ENCODE measurements at regions not wholly inside any gene's neighbourhood (a gene's known extent, or its start where the extent isn't known, plus 50 kb on each side); places are given as distances from the start of the nearest gene placed in this dataset.
A peak's percentile ranks its signal among the peaks of the same experiment; 100 is the strongest.
"Not testable (repeated sequence)": the region's sequence is repeated elsewhere in the genome, so short reads cannot be mapped to it uniquely, and the experiment has no call there.

DNA sequence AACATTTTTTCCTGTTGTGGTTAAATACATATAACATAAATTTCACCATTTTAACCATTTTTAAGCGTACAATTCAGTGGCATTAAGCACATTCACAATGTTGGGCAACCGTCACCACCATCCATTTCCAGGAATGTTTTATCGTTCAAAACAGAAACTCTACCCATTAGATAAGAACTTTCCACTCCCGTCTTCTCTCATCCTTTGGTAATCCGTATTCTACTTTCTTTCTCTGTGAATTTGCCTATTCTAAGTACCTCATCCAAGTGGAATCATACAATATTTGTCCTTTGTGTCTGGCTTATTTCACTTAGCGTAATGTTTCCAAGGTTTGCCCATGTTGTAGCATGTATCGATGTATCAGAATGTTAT is 336.0 kb downstream of the RRAGC start:
- TF ChIP-seq ZNF274 (IDR thresholded peaks at IDR 0.05; ENCODE audit: low read depth, low read length) = no peak
- H3K4me3 ChIP-seq (ENCODE audit: low read length) = no peak overlapping the region

DNA sequence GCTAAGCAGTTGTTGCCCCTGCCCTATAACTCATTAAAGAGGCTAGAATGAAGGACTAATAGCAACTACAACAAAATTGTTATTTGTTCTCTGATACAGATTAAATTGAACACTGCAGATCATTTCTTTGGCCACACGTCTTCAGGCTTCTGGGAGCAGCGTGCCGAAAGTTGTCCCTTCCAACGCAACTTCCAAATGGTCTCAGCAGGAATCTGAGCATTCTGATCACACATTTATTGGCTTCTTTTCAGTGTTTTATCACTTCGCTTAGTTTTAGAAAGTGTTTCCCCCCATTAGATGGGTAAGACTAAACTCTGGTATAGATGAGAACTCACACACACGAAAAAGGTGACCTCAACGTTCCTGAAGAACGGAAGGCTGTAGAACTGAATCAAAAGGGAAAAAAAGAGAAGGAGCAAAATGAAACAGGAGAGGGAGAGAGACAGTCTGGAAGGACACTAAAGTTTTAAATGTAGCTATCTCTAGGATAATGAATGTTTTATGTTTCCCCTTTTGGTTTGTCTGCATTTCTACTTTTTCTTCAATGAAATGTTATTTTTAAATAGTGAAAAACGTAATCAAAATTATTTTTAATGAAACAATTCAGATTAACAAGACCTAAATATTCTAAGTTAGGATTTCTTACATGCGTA is 336.5 kb downstream of the RRAGC start:
- H3K4me3 ChIP-seq (ENCODE audit: low read length) = no peak overlapping the region
- TF ChIP-seq ZNF274 (IDR thresholded peaks at IDR 0.05; ENCODE audit: low read depth, low read length) = no peak

DNA sequence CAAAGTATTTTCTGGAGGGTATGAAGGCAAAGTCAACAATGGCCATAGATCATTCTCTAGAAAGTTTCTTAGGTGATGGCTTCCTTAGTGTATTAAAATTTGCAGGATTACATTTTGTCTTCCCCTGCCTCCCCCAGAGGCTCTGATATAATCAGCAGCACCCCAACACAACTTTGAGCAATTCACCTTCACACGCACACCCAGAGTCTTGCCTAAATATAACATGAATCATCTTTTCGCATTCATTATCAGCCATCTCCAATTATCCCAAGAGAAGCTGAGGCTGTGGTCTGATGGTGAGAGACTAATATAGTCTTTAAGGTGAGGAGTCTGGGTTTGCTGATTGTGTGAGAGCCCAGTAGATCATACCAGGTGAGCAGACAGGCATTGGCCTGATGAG is 343.0 kb downstream of the RRAGC start:
- H3K4me3 ChIP-seq (ENCODE audit: low read length) = no peak overlapping the region
- no peak for TF ChIP-seq ZNF274 (IDR thresholded peaks at IDR 0.05; ENCODE audit: low read depth, low read length)

DNA sequence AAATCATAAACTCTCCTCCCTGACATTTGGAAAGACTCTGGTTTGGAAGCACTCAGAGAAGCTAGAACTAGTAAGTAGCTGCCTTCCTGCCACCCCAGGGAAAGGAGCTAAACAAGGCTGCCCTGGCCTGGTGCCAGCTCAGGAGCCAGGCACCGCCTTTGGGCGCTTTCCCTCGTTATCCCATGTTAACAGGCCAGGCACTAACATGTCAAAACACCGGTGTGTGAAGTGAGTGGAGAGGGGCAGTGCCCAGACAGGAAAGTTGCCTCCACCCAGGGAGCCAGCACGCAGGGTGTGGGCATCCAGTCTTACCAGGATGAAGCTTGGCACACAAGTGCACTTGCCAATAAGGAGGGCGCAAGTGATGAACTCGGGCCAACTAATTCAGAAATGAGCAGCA is 346.8 kb downstream of the RRAGC start:
- no peak for TF ChIP-seq ZNF274 (IDR thresholded peaks at IDR 0.05; ENCODE audit: low read depth, low read length)
- no peak overlapping the region for H3K4me3 ChIP-seq (ENCODE audit: low read length)

DNA sequence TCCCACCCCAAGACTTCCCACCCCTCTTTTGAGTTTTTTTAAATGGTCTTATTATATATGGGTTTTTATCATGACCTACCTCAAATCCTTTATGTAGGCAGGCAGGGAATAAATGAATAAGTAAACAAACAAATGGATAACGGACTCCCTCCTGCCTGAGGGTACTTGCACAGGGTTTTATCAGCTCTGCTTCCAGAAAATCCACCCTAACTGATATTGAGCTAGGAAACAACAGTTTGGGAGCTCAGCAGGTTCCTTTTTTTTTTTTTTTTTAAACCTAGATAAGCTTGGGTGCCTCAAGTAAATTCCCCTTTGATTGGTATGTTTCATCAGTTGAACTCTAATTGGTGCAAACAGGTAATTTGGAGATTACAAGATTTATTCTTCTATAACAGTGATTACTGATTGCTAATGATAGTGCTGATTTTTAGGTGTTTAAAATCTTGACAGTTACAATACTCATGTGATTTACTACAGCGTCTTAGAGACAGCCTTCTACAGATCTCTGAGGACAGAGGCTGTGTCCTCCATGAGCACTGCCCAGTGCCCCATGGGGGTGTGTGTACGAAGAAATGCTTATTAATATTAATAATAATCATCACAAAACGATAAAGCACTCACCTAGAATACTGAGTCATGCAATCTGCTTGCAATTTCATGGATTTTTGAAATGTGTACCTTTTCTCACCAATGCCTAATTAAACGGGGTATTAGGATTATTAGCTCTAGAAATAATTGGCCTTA is 347.4 kb downstream of the RRAGC start:
- H3K4me3 ChIP-seq (ENCODE audit: low read length) = no peak overlapping the region
- no peak for TF ChIP-seq ZNF274 (IDR thresholded peaks at IDR 0.05; ENCODE audit: low read depth, low read length)

DNA sequence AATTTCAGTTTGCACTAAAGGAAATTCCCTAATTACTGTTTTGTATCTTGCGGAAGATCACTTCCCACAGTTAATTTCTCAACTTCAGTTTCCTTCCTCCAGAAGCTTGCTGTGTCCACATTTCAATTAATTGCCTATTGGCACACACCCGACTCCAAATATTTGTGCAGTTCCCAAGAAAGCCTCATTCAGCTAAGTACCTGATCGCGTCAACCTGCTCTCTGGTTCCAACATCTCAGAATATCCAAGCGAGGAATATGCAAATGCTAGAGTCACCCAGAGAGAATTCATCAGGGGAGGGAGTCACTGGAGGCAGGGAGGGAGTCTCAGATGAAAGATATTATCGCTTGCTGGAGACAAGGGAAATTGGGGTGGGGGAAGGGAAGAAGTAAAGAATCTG is 351.3 kb downstream of the RRAGC start:
- no peak overlapping the region for H3K4me3 ChIP-seq (ENCODE audit: low read length)

DNA sequence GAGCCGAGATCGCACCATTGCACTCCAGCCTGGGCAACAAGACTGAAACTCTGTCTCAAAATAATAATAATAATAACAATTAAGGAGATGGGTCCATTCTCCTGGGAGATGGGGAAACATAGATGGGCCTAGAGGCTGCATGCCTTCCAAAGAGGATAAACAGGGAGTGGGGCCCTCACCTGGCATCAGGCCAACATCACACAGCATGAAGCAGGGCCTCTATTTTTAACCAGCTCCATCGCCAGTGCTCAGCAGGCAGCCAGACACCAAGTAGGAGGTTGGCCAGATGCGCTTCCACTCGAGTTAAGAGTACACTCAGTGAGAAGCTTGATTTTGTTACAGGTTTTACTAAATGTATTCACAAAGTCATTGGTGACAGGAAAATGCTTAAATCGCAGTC is 352.0 kb downstream of the RRAGC start:
- H3K4me3 ChIP-seq (ENCODE audit: low read length) = no peak overlapping the region
- TF ChIP-seq ZNF274 (IDR thresholded peaks at IDR 0.05; ENCODE audit: low read depth, low read length) = no peak

More for the DNA sequence above, 351.3 kb downstream of the RRAGC start:
- TF ChIP-seq ZNF274 (IDR thresholded peaks at IDR 0.05; ENCODE audit: low read depth, low read length) = no peak

DNA sequence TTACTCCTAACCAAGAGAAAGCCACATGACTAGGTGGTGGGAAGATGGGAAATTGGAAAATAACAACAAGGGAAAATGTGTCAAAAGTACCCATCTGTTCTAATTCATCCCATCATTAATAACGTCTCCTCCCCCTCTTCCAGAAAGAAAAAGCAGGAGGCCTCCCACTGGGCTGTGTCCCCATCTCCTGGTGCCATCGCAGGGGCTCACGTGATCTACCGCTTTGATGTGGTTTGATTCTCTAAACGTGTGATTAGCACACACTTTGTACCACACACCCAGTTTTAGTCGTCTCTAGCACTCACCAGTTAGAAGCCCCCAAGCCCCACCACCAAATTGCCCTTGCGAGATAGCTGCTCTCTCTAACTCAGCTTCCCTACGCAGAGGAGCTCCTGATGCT is 353.6 kb downstream of the RRAGC start:
- no peak overlapping the region for H3K4me3 ChIP-seq (ENCODE audit: low read length)
- TF ChIP-seq ZNF274 (IDR thresholded peaks at IDR 0.05; ENCODE audit: low read depth, low read length) = no peak

DNA sequence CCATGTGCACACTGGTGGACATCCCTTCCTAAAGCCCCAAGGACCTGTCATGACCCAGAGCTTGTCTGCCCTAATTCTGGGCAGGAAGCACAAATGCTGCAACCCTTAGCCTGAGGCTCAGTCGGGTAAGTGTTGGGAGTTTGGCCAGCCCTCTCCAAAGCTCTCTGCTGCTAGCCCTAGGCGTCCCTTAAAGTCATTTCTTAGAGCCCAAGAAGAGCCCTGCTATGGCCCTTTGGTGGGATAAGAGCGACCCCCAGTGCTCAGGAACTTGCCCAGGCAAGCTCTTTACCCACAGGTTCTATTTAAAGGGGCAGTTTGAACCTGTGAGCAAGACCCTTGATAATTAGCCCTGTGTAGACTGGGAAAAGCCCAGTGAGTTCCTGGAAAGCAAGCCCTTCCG is 356.8 kb downstream of the RRAGC start:
- TF ChIP-seq ZNF274 (IDR thresholded peaks at IDR 0.05; ENCODE audit: low read depth, low read length) = no peak
- H3K4me3 ChIP-seq (ENCODE audit: low read length) = no peak overlapping the region

DNA sequence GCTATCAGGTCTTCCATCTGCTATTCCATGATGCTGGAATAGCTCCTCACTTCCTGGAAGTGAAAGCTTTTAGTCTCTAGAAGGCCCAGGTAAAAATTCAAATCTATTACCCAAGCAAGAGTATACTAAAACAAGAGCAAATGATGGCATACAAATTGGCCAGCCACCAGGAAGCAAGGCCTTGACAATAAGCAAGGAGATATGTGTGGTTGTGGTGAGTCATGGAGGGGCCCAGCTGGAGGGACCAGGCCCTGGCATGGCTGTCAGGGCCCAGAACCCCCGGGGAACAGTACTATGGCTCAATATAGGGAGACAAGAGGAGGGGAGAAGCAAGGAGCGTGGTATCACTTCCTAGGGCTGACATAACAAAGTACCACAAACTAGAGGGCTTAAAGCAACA is 358.7 kb downstream of the RRAGC start:
- TF ChIP-seq ZNF274 (IDR thresholded peaks at IDR 0.05; ENCODE audit: low read depth, low read length) = no peak
- no peak overlapping the region for H3K4me3 ChIP-seq (ENCODE audit: low read length)

DNA sequence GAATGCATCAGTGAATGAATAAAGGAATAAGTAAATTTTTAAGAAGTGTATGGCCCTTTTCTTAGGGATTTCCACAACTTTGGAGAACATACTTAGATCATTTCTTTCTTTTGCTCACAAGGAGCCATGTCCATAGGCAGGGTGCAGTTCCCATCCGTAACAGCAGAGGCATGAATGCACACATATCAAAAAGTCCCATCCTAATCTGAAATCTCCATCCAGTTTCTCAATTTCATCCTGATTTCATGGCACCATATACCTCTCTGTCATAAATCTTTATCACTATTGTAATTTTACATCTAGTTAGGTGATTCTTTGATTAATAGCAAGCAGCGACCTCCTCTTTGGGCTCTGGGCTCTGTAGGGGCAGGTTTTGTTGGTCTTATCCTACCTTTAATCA is 359.2 kb downstream of the RRAGC start:
- no peak overlapping the region for H3K4me3 ChIP-seq (ENCODE audit: low read length)
- TF ChIP-seq ZNF274 (IDR thresholded peaks at IDR 0.05; ENCODE audit: low read depth, low read length) = no peak

DNA sequence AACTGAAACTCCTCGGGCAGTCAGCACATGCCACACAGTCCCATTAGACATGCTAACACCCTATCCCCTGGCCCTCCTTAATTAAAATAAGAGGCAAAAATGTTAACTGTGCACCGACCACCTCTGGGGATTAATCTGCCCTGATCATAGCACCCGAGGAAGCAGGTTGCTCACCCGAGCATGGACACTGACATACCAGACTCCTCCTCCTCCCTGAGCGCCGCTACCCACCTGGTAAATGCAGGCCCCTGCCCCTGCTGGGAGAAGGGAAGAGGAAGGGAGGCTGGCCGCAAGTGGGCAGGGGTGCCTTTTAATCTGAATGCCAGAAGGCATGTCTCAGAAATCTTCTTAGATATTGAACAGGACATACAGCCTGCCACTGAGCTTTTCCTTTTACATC is 360.9 kb downstream of the RRAGC start:
- TF ChIP-seq ZNF274 (IDR thresholded peaks at IDR 0.05; ENCODE audit: low read depth, low read length) = no peak

DNA sequence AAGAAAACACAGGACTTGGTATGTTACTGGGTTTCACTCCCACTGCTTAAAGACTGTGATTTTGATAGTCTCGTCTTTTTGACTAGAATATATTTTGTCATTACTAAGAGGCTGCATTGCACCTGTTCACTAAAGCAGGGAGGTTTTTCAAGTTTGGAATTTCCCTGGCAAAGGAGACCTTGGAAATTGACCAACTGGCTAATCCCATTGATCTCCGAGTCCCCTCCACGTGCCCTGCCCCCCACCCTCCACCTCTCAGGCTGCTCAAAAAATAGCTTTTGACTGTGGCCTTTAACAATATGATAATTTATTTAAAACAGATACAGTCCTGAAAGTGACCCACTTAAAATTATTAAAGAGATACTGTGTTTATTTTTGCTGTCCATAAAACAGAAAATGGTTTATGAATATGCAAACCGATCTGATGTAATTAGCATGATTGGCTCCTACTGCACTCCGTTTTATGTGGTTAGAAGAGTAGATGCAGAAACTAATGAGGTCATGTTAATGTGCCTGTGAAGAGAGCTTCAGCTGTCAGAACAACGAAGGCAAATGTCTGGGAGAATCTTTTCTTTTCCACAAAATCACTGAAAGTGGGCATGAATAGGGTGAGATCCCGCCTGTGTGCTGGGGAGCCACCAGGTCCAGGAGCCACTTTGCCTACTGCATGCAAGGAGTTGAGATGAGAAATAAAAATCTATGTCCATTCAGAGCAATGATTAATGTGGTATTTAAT is 361.5 kb downstream of the RRAGC start:
- no peak for TF ChIP-seq ZNF274 (IDR thresholded peaks at IDR 0.05; ENCODE audit: low read depth, low read length)
- H3K4me3 ChIP-seq (ENCODE audit: low read length) = no peak overlapping the region

More for the DNA sequence above, 360.9 kb downstream of the RRAGC start:
- peak overlapping the region; percentile 25; the same call in 1 of the 2 replicates for H3K4me3 ChIP-seq (ENCODE audit: low read length)

DNA sequence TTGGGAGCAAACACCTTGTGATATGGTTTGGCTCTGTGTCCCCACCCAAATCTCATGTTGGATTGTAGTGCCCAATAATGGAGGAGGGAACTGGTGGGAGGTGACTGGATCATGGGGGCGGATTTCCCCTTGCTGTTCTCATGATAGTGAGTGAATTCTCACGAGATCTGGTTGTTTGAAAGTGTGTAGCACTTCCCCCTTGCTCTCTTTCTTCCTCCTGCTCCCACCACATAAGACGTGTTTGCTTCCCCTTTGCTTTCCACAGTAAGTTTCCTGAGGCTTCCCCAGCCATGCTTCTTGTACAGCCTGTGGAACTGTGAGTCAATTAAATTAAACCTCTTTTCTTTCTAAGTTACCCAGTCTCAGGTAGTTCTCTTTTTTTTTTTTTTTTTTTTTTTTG is 366.3 kb downstream of the RRAGC start:
- not testable (repeated sequence) for H3K4me3 ChIP-seq (ENCODE audit: low read length)

DNA sequence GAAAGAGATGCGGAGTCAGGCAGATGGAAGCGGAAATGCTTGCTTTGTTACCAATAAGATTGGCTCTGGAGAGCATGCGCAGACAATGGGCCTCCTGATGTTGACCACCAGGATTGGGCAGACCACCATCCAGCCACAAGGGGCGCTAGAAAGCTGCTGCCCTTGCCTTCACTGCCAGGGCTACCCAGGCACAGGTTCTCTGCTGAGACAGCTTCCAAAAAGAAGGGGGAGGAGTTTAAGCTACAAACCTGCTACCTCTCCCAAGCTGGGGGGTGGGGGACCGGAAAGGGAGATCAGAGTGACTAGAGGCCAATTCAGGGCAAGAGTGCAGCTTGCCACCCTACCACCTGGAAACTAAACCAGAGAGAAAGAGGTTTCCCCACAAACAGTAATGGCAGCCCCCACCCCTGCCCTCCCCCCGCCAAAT is 369.7 kb downstream of the RRAGC start:
- no peak overlapping the region for H3K4me3 ChIP-seq (ENCODE audit: low read length)
- no peak for TF ChIP-seq ZNF274 (IDR thresholded peaks at IDR 0.05; ENCODE audit: low read depth, low read length)

Data from GM08714 (cell line).